Mesothelial cell of epicardium (in vitro differentiated cells): ENCODE measurements at regions not wholly inside any gene's neighbourhood (a gene's known extent, or its start where the extent isn't known, plus 50 kb on each side); places are given as distances from the start of the nearest gene placed in this dataset.
A peak's percentile ranks its signal among the peaks of the same experiment; 100 is the strongest.

Experiments
- DNase-seq, 2 experiments: peaks; one replicate each; pipeline ENCODE4 v3.0.0; 2021; ENCODE audit warnings: low spot score in 2 of 2; ENCODE audit not compliant: unreplicated experiment in 2 of 2
- H3K27ac Mint-ChIP-seq: 2 replicates; pipeline ENCODE4 v1.8.0; 2021; ENCODE audit warnings: mixed read lengths
- H3K27me3 Mint-ChIP-seq: 2 replicates; pipeline ENCODE4 v1.8.0; 2021; ENCODE audit warnings: low read depth, mixed read lengths
- H3K36me3 Mint-ChIP-seq: 2 replicates; pipeline ENCODE4 v1.8.0; 2021; ENCODE audit warnings: mixed read lengths
- H3K4me1 Mint-ChIP-seq: 2 replicates; pipeline ENCODE4 v1.8.0; 2021; ENCODE audit warnings: mixed read lengths
- H3K4me3 Mint-ChIP-seq: 2 replicates; pipeline ENCODE4 v1.8.0; 2021; ENCODE audit warnings: mild to moderate bottlenecking, moderate library complexity, mixed read lengths
- H3K9me3 Mint-ChIP-seq: 2 replicates; pipeline ENCODE4 v1.8.0; 2021; ENCODE audit warnings: mixed read lengths
- TF ChIP-seq, protein P1 (sequence below): fragments of 200-600 bp; sonication (generic); IDR thresholded peaks from one replicate; pipeline ENCODE4 v1.5.0; 2021; ENCODE audit warnings: antibody characterized with exemption; ENCODE audit not compliant: unreplicated experiment

DNA sequence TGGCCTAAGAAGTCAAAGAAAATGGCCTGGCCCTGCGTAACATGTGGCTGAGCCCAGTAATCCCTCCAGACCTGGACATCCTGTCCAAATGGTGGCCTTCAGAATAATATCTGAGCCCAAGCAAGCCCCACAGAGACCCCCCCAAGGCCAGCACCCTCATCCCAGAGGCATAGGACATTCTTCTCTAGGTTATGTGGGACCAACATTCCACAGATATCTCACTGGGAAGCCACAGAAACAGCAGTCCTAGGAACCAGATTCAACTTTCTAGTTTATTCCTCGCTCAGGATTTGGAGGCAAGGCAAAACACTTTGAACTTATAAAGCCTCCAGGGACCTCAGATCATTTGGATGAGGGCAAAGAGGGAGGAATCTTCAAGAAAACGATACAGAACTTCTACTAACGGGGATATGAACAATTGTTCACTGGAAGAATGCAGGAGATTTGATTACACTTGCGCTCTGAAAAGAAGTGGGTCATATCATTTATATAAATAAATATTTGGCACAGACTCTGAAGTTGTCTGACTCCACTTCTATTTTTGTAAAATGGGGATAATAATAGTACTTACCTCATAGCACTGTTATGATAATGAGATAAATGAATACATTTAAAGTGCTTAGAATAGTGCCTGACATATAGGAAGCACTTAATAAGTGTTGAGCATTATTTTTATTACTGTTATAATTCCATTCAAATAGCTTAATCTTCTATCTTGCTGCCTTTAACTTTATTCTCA is 171.5 kb downstream of the NUAK1 start:
- Mint-ChIP-seq H3K36me3 (no peaks in the 10 kb centered on the region), H3K9me3 (no peaks in the 10 kb centered on the region), H3K27me3 (no peaks in the 10 kb centered on the region), H3K27ac (peak overlapping the region; percentile 10), H3K4me3 (no peak overlapping the region), H3K4me1 (peaks cover 8% of the 10 kb centered on the region)
- DNase-seq = no peak
- TF ChIP-seq, protein P1, sequence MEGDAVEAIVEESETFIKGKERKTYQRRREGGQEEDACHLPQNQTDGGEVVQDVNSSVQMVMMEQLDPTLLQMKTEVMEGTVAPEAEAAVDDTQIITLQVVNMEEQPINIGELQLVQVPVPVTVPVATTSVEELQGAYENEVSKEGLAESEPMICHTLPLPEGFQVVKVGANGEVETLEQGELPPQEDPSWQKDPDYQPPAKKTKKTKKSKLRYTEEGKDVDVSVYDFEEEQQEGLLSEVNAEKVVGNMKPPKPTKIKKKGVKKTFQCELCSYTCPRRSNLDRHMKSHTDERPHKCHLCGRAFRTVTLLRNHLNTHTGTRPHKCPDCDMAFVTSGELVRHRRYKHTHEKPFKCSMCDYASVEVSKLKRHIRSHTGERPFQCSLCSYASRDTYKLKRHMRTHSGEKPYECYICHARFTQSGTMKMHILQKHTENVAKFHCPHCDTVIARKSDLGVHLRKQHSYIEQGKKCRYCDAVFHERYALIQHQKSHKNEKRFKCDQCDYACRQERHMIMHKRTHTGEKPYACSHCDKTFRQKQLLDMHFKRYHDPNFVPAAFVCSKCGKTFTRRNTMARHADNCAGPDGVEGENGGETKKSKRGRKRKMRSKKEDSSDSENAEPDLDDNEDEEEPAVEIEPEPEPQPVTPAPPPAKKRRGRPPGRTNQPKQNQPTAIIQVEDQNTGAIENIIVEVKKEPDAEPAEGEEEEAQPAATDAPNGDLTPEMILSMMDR = no peak

DNA sequence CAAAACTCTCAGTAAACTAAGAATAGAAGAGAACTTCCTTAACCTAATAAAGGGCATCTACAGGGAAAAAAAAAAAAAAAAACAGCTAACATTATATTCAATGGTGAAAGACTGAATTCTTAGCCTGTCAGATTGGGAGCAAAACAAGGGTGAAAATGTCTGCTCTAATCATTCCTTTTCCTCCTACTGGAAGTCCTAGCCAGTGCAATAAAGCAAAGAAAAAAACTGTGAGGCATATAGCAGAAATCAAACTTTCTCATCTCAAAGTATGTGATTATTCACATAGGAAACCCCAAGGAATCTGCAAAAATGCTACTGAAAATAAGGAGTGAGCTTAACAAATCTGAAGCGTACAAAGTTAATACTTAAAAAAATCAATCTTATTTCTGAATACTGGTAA is 170.7 kb downstream of the NUAK1 start:
- peaks cover 8% of the 10 kb centered on the region for H3K4me1 Mint-ChIP-seq
- TF ChIP-seq, protein P1 = no peak
- H3K9me3 Mint-ChIP-seq = no peaks in the 10 kb centered on the region
- no peak overlapping the region for H3K27ac Mint-ChIP-seq
- no peak for DNase-seq
- H3K36me3 Mint-ChIP-seq = no peaks in the 10 kb centered on the region
- H3K27me3 Mint-ChIP-seq = no peaks in the 10 kb centered on the region
- no peak overlapping the region for H3K4me3 Mint-ChIP-seq

DNA sequence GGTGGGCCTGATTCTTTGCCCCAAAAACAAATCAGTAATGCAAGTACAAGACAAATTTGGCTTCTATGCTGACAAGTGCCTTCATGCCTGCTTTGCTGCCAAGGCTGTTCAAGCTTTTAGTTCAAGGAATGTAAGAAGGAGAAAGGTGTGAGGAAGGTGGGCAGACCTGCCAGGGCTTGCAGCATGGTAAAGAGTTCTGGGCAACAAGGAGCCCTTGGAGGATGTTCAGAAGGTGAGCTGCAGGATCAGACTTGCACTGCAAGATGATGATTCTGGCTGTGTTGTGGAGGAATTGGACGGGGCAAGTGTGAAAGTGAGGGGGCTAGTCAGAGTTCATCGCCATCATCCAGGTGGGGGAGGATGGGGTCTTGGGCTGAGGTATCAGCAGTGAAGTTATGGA is 167.9 kb downstream of the NUAK1 start:
- no peak for DNase-seq
- peaks cover 8% of the 10 kb centered on the region for H3K4me1 Mint-ChIP-seq
- no peaks in the 10 kb centered on the region for H3K27me3 Mint-ChIP-seq
- H3K4me3 Mint-ChIP-seq = no peak overlapping the region
- TF ChIP-seq, protein P1 = no peak
- H3K9me3 Mint-ChIP-seq = peaks cover 4% of the 10 kb centered on the region
- no peaks in the 10 kb centered on the region for H3K36me3 Mint-ChIP-seq
- no peak overlapping the region for H3K27ac Mint-ChIP-seq

DNA sequence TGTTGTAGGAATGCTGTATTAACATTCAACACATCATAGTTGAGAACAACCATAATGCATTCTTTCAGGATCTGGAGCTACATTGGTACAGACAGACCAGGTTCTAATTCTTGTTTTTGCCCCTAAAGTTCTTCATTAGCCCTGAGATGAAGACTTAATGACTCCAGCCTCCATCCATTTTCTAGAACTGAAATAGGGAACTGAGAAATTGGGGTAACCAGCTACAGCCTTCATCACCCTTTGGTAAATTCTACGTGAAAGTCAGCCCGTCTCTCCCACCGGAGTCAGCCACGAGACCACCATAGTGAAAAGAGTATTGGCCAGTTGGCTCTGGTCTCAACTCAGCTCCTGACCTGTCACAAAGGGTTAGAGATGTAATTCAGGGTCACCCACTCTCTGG is 164.0 kb downstream of the NUAK1 start:
- TF ChIP-seq, protein P1 = no peak
- Mint-ChIP-seq H3K4me1 (no peaks in the 10 kb centered on the region), H3K4me3 (no peak overlapping the region), H3K27ac (no peak overlapping the region), H3K36me3 (no peaks in the 10 kb centered on the region), H3K27me3 (no peaks in the 10 kb centered on the region), H3K9me3 (peaks cover 4% of the 10 kb centered on the region)
- no peak for DNase-seq

DNA sequence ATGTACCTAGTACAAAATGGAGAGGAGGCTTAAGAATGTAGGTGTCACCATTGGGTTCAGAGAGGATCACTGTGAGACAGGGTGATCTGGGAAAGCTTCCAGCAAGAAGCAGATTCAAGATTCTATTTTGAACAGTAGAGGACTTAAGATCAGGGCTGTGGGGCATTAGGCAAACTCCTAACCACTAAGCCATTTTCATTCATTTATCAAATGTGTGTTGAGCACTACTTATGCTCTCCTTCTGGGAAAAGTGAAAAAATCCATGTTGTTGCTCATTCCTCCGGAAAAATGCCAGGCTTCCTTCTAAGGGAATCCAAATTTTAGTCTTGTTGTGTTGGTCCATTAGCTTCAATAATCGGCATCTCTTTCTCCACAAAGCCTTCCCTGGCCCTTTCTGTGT is 163.4 kb downstream of the NUAK1 start:
- H3K27me3 Mint-ChIP-seq = no peaks in the 10 kb centered on the region
- H3K27ac Mint-ChIP-seq = no peak overlapping the region
- no peaks in the 10 kb centered on the region for H3K36me3 Mint-ChIP-seq
- TF ChIP-seq, protein P1 = no peak
- H3K9me3 Mint-ChIP-seq = peaks cover 4% of the 10 kb centered on the region
- H3K4me3 Mint-ChIP-seq = no peak overlapping the region
- no peaks in the 10 kb centered on the region for H3K4me1 Mint-ChIP-seq
- DNase-seq = no peak
